DOHH2 (cell line): ENCODE measurements at regions not wholly inside any gene's neighbourhood (a gene's known extent, or its start where the extent isn't known, plus 50 kb on each side); places are given as distances from the start of the nearest gene placed in this dataset.

Experiments
- EZH2phosphoT487 ChIP-seq: fragments of 200-600 bp; sonication (generic); IDR thresholded peaks from 2 replicates; pipeline ENCODE4 v1.6.1; 2017; ENCODE audit warnings: borderline replicate concordance, mild to moderate bottlenecking, antibody characterized with exemption, low read length, moderate library complexity, mixed read lengths
- TF ChIP-seq, protein P1 (sequence below): fragments of 200-600 bp; sonication (generic); IDR thresholded peaks from one replicate; pipeline ENCODE4 v1.5.1; 2014; ENCODE audit warnings: antibody characterized with exemption, mild to moderate bottlenecking, low read depth, low read length; ENCODE audit not compliant: poor library complexity, severe bottlenecking

DNA sequence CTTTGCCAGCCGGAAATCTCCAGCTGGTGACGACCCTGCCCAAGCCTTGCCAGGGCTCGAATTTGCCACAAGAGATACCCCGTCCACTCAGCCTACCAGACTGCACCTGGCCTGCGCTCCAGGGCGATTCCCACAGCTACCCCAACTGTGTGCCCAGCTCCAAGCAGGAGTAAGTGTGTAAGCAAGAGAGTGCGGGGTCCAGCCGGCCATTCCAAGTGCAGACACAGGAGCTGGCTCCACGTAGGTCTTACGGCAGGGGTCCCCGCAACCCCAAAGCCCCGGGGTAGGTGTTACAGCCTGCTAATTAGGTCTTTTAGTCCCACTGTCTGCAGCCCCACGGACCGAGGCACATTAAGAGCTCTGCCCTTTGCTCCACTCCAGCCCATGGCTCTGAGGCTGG lies 1305.2 kb downstream of the ARAP2 start:
- TF ChIP-seq, protein P1, sequence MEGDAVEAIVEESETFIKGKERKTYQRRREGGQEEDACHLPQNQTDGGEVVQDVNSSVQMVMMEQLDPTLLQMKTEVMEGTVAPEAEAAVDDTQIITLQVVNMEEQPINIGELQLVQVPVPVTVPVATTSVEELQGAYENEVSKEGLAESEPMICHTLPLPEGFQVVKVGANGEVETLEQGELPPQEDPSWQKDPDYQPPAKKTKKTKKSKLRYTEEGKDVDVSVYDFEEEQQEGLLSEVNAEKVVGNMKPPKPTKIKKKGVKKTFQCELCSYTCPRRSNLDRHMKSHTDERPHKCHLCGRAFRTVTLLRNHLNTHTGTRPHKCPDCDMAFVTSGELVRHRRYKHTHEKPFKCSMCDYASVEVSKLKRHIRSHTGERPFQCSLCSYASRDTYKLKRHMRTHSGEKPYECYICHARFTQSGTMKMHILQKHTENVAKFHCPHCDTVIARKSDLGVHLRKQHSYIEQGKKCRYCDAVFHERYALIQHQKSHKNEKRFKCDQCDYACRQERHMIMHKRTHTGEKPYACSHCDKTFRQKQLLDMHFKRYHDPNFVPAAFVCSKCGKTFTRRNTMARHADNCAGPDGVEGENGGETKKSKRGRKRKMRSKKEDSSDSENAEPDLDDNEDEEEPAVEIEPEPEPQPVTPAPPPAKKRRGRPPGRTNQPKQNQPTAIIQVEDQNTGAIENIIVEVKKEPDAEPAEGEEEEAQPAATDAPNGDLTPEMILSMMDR, result no peak
- TF ChIP-seq EZH2phosphoT487, result no peak
